ENCODE measurements at regions not wholly inside any gene's neighbourhood (a gene's known extent, or its start where the extent isn't known, plus 50 kb on each side); places are given as distances from the start of the nearest gene placed in this dataset.

DNA sequence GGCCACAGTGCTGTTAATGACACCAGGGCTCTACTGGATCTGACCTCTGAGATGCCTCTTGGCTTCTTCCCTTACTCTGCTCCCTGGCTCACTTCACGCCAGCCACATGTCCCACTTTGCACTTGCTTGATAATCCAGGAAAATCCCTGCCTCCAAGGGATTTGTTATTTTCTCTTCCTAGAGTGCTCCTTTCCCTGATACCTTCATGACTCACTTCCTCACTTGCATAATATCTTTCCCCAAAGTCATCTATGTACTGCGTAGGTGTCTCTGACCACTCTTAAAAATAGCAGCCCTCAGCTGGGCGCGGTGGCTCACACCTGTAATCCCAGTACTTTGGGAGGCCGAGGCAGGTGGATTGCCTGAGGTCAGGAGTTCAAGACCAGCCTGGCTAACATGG lies 572.3 kb downstream of the PLCL1 start:
- Histone ChIP-seq H3K27me3 (ENCODE audit: control insufficient read depth, extremely low read depth, insufficient read depth, low read length) (no peaks in the 10 kb centered on the region), H3K4me2 (ENCODE audit: control insufficient read depth, extremely low read depth, insufficient read depth, low read depth, low read length) (no peak overlapping the region), H3K9ac (ENCODE audit: control insufficient read depth, extremely low read depth, insufficient read depth, low read length) (no peak overlapping the region), H3K4me3 (ENCODE audit: control insufficient read depth in 2 of 3, extremely low read depth in 1 of 3, insufficient read depth in 2 of 3, low read depth in 1 of 3, low read length in 3 of 3) (no peak overlapping the region), H2AFZ (ENCODE audit: control insufficient read depth, low read length) (no peak overlapping the region), H3K27ac (ENCODE audit: control insufficient read depth, insufficient read depth, low read length) (no peak overlapping the region), H3K79me2 (ENCODE audit: control insufficient read depth, insufficient read depth, low read length) (no peaks in the 10 kb centered on the region), H3K9me3 (ENCODE audit: control insufficient read depth, low read depth, low read length) (no peaks in the 10 kb centered on the region), H3K9me1 (ENCODE audit: control insufficient read depth, extremely low read depth, insufficient read depth, low read length) (no peaks in the 10 kb centered on the region), H3K4me1 (ENCODE audit: control insufficient read depth, extremely low read depth, insufficient read depth, low read length) (no peaks in the 10 kb centered on the region), H3K36me3 (ENCODE audit: control insufficient read depth in 2 of 2, extremely low read depth in 1 of 2, insufficient read depth in 2 of 2, low read length in 2 of 2) (no peaks in the 10 kb centered on the region), H4K20me1 (ENCODE audit: control insufficient read depth, extremely low read depth, insufficient read depth, low read length) (no peaks in the 10 kb centered on the region)
- dilution Hi-C loops (cut with MboI; ENCODE audit: extremely low pct_ligation_motif_present, low sequenced_read_pairs), result no loop called here
- TF ChIP-seq, protein P1, sequence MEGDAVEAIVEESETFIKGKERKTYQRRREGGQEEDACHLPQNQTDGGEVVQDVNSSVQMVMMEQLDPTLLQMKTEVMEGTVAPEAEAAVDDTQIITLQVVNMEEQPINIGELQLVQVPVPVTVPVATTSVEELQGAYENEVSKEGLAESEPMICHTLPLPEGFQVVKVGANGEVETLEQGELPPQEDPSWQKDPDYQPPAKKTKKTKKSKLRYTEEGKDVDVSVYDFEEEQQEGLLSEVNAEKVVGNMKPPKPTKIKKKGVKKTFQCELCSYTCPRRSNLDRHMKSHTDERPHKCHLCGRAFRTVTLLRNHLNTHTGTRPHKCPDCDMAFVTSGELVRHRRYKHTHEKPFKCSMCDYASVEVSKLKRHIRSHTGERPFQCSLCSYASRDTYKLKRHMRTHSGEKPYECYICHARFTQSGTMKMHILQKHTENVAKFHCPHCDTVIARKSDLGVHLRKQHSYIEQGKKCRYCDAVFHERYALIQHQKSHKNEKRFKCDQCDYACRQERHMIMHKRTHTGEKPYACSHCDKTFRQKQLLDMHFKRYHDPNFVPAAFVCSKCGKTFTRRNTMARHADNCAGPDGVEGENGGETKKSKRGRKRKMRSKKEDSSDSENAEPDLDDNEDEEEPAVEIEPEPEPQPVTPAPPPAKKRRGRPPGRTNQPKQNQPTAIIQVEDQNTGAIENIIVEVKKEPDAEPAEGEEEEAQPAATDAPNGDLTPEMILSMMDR (optimal IDR thresholded peaks at IDR 0.05 in 1 of 3, IDR thresholded peaks at IDR 0.05 in 1 of 3, conservative IDR thresholded peaks at IDR 0.05 in 1 of 3; ENCODE audit: extremely low read depth in 1 of 3, insufficient read depth in 2 of 3, low read length in 3 of 3), result no peak
- TF ChIP-seq EZH2 (IDR thresholded peaks at IDR 0.05; ENCODE audit: low read length), result no peak
- DNase-seq (ENCODE audit: low read depth, low spot score) (peak; percentile 13), FAIRE-seq (no peak)

DNA sequence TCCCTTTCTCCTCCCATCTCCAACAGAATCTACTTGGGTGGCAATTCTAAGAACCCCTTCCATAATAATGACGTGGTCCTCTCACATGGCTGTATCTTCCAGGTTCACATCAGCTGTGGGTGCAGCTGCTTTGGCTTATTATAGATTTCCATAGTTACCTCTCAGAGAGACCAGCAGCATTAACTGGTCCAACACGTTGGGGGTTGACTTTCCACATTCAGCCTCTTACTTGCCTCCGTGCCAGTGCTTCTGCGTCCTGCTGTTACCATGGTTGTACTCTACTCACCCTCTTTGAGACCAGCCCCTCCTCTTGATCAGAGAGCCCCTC lies 570.7 kb downstream of the PLCL1 start:
- Histone ChIP-seq H3K9me1 (ENCODE audit: control insufficient read depth, extremely low read depth, insufficient read depth, low read length) (no peaks in the 10 kb centered on the region), H3K9ac (ENCODE audit: control insufficient read depth, extremely low read depth, insufficient read depth, low read length) (no peak overlapping the region), H3K4me2 (ENCODE audit: control insufficient read depth, extremely low read depth, insufficient read depth, low read depth, low read length) (no peak overlapping the region), H3K36me3 (ENCODE audit: control insufficient read depth in 2 of 2, extremely low read depth in 1 of 2, insufficient read depth in 2 of 2, low read length in 2 of 2) (no peaks in the 10 kb centered on the region), H3K27me3 (ENCODE audit: control insufficient read depth, extremely low read depth, insufficient read depth, low read length) (no peaks in the 10 kb centered on the region), H4K20me1 (ENCODE audit: control insufficient read depth, extremely low read depth, insufficient read depth, low read length) (no peaks in the 10 kb centered on the region), H3K9me3 (ENCODE audit: control insufficient read depth, low read depth, low read length) (no peaks in the 10 kb centered on the region), H3K27ac (ENCODE audit: control insufficient read depth, insufficient read depth, low read length) (no peak overlapping the region), H3K79me2 (ENCODE audit: control insufficient read depth, insufficient read depth, low read length) (no peaks in the 10 kb centered on the region), H3K4me1 (ENCODE audit: control insufficient read depth, extremely low read depth, insufficient read depth, low read length) (no peaks in the 10 kb centered on the region), H2AFZ (ENCODE audit: control insufficient read depth, low read length) (no peak overlapping the region), H3K4me3 (ENCODE audit: control insufficient read depth in 2 of 3, extremely low read depth in 1 of 3, insufficient read depth in 2 of 3, low read depth in 1 of 3, low read length in 3 of 3) (no peak overlapping the region)
- DNase-seq (ENCODE audit: low read depth, low spot score), result no peak
- dilution Hi-C loops (cut with MboI; ENCODE audit: extremely low pct_ligation_motif_present, low sequenced_read_pairs), result no loop called here
- no peak for FAIRE-seq
- TF ChIP-seq, protein P1 (optimal IDR thresholded peaks at IDR 0.05 in 1 of 3, IDR thresholded peaks at IDR 0.05 in 1 of 3, conservative IDR thresholded peaks at IDR 0.05 in 1 of 3; ENCODE audit: extremely low read depth in 1 of 3, insufficient read depth in 2 of 3, low read length in 3 of 3), result no peak
- no peak for TF ChIP-seq EZH2 (IDR thresholded peaks at IDR 0.05; ENCODE audit: low read length)

Measured in keratinocyte (primary cell).